Activated gamma-delta T cell treated with Interleukin-2 at 50 U/mL for 16 hours (primary cell): ENCODE measurements at regions not wholly inside any gene's neighbourhood (a gene's known extent, or its start where the extent isn't known, plus 50 kb on each side); places are given as distances from the start of the nearest gene placed in this dataset.

Experiments used
- DNase-seq: peaks from one replicate; pipeline ENCODE4 v3.0.0-alpha.2; 2020

GRCh38 chr14:98888927-98889835 is 382.8 kb downstream of the BCL11B start:
- no peak for DNase-seq

DNA sequence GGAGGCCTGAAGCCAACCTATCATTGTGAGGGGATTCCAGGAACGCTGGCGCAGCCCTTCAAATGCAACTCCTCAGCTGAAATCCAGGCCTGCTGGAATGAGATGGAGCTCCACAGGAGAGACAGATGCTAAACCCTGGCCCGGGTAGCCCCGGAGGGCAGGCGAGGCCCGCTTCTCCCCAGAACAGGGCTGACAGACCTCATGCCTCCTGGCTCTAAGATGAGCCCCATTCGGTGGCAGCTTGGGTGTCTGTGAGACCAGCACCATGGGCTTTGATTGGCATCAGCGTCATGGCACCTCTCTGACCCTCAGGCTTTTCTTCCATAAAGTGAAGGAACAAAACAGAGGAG is 382.2 kb downstream of the BCL11B start:
- DNase-seq: no peak

DNA sequence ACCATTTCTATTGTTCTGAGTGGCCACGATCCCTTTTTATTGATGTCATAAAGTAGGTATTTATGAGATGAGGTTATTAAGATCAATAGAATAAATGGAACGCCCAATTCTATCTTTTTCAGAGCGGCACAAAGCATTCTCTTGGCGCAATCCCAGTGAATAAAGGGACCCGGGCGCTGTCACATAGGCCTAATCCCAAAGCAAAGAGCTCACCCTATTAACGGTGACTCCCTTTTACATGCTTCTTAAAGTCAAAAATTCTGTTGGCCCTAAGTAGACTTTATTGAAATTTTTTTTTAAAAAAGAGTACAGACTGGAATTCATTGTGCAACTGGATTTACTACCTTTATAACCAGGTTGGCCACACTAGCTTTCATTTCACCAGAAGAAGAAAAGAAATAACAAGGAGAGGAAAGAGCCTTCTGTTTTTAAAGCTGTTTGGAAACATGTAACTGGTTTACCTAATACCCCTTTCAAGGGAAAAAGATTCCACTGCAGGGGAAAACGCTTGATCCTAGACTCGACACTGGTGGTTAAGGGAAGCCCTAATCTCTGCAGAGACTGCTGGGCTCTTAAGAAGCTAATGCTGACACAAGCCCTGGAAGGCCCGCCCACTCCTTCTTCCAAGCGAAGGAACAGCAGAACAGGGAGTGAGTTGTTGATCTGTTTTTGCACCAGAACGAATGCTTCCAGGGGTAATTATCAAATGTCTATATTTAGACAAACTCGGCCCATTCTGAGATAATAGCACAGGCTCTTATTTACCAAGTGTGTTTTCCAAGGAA is 381.2 kb downstream of the BCL11B start:
- no peak for DNase-seq

DNA sequence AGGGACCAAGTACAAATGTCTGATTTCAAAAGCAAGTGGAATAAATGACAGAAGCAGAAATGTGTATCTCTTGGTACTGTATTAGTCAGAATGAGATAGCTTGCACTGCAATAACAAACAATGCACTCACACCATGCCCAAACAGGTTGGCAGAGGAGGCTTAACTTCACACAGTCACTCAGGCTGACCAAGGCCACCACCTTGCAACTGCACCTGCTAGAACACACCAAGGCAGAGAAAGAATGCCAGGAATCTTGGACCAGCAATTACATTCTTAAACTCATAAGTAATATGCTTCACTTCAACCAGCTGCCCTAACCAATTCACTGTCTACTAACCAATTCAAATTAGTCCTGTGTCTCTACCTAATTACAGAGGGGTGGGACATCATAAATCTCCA is 378.3 kb downstream of the BCL11B start:
- DNase-seq: no peak

DNA sequence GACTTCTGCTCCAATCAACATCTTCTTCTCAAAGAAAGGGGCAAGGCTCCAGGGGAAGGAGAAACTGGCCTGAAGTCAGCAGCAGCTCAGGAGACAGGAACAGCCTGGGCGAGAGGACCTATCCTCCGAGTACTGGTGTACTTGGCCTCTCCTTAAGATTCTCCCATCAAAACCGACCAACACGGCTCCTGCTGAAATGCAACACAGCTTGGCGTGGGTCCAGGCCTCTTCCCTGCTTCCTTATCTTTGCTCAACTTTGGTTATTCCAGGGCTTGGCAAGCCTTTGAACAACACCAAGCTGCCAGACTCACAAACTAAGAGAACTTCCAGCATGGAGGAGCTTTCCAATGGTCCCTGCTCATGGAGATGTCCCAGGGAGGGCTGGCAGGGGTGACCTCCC is 377.4 kb downstream of the BCL11B start:
- DNase-seq: no peak

DNA sequence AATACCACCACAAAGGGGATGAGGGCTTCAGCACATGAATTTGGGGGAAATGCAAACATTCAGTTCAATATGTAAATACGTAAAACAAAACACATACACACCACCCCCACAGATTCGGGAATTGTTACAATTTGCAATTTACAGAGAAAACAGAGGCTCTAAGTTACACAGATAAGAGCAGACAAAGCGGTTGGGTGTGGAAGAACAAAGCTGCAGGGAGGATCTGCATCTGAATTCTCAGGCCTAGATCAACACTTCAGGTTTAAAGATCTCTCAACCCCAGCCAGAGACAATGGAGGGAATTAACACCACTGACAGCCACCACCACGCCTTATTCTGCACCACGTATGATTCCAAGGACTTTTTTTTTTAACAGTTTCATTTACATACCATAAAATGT is 375.5 kb downstream of the BCL11B start:
- no peak for DNase-seq

DNA sequence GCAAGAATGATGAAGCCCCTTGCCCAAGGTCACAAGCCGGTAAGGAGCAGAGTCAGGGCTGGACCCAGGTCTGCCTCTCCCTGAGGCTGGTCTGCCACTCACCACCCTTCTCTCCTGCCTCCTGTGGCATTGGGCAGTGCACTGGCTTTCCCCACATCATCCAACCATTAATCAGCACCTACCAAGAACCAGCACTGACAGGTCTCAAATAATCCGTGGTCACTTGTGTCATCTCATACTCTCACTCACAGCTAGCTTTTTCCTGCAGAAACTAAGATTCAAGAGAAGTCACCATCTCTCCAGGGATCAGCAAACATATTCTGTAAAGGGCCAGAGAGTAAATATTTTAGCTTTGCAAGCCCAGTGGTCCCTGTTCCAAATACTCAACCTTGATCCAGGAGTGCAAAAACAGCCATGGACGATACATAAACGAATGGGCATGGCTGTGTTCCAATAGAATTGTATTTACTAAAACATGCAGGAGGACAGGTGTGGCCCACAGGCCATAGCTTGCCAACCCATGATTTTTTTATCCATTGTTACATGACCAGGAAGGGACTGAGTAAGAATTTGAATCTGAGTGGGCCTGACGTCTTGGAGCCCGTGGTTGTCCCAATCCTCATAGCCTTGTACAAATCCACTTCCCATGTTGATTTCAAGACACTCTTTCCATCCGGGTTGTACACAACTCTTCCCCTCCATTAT is 374.2 kb downstream of the BCL11B start:
- no peak for DNase-seq

GRCh38 chr14:98899441-98899840 is 372.6 kb downstream of the BCL11B start:
- no peak for DNase-seq

DNA sequence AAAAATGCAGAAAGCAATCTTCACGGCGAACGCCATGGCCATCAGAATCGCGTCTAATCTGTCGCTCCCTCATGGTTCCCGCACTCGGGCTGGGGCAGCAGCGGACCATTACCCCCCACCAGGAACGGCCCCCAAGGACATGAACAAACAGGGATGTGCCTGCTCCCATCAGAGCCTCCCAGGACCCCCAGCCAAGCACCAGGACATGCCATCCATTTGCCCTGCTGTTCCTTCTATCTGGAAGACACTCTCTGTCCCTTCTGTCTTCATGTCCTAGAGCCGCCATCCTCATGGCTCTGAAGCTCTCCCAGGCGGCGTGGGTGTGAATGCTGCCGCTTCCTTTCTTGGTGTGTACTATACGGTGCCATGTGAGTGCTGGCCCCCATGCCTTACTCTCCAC is 371.8 kb downstream of the BCL11B start:
- DNase-seq: no peak

GRCh38 chr14:98900798-98901197 is 371.2 kb downstream of the BCL11B start:
- no peak for DNase-seq

- no peak for DNase-seq
These were observed 370.3 kb downstream of the BCL11B start for GRCh38 chr14:98901511-98902205.

- DNase-seq: no peak
These were observed 368.6 kb downstream of the BCL11B start for GRCh38 chr14:98903371-98903770.

- no peak for DNase-seq
These were observed 367.3 kb downstream of the BCL11B start for GRCh38 chr14:98904677-98905076.

DNA sequence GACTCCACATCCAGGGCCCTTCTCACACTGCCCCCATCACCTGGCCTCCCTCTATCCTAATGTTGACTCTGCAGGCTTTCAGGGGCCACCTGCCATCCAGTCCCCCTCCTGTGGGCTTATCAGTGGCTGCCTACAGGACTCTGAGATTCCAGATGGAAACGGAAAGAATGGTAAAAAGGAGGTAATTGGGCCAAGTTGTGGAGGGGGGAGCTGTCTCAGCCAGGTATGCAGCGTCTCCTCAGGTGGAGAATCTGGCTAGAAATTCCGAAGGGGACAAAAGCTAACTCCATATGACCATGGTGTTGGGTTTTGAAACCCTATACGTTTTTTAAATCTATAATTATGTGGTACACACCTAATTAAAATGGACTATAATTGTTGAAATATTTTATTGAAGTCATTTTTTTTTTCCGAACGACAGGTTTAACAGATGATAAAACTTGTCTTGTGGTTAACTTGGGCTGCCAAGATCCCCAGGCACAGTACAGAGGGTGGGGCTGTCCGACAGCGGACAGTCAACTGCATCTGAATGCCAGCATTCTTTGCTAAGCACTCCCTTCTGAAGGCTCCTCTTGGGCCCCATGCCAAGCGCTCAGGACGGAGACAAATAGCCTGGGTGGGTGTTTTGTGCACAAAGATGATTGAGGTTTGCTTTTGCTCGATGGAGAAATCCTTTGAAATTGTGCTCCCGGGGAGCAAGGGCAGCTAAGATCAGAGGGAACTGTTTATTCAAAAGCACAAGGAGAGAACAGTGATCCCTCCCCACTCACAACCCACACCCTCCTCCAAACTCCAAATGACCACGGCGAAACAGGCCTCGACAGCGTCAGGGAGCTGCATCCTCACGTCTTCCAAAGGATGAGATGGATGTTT is 365.6 kb downstream of the BCL11B start:
- DNase-seq: no peak

GRCh38 chr14:98907271-98907670 is 364.7 kb downstream of the BCL11B start:
- DNase-seq: no peak

- no peak for DNase-seq
These were observed 363.9 kb downstream of the BCL11B start for GRCh38 chr14:98908050-98908449.

DNA sequence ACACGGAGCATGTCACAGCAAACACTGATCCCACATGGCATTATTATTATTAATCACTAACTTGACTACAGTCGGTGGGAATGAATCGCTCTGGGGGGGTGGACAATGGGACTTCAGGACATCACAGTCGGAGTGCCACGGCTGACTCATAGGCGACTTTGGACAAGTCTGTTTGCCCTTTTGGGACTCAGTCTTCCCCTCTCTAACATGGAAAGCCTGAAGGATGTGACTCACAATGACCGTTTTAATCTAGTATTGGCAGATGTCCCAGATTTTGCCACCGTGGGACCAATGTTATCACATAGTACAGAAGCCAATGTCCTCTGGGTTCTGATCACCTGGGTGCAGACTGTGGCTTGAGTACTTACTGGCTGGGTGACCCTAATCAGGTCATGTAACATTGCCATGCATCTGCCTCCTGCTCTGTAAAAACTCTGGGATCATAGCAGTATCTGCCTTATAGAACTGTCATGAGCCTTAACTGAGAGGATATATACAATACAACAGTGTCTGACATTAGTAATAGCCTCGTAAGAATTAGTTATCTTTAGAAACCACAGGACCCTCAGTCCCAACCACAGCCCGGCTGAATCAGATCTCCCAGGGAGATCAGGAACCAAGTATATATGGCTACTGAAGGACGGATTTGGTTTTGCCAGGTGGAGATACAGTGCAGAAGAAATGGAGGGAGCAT is 362.6 kb downstream of the BCL11B start:
- no peak for DNase-seq

DNA sequence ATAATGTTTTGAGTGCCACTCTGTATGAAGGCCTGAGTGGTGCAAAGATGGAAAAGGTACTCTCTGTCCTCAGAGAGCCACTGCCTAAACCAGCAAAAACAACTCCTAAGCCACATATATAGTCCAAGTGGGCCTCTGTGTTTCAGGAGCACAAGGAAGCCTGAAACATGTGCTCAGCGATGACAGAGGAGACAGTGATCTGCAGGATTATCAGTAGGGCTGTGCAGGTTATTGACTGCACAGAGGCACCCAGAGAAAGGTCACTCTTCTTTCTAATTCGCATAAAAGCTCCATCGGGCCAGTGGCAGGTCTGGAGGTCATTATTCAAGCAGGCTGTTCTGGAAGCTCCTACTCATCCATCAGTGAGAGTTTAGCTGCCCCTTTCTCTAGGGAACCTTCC is 361.9 kb downstream of the BCL11B start:
- DNase-seq: no peak

DNA sequence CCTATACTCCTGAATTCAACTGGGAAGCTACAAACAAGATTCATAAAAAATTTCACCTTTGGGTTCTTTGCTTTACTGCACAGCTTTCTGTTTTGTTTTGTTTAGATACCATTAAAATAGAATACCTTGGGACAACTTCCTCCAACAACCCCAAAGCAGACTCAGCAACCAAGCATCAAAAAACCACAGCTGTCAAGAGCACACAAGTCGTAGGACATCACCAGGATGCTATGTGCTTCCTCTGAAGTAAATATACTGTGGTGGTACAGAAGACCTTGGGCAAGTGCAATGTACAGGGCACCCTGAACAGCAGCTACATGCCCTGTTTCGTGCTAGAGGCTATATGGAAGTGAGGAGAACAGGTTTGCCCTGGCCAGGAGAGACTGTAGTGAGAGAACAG is 359.3 kb downstream of the BCL11B start:
- peak; percentile 20 for DNase-seq

- DNase-seq: no peak
These were observed 357.9 kb downstream of the BCL11B start for GRCh38 chr14:98913967-98914650.

GRCh38 chr14:98914942-98915341 is 357.1 kb downstream of the BCL11B start:
- DNase-seq: no peak
